ENCODE measurements at regions not wholly inside any gene's neighbourhood (a gene's known extent, or its start where the extent isn't known, plus 50 kb on each side); places are given as distances from the start of the nearest gene placed in this dataset.

DNA sequence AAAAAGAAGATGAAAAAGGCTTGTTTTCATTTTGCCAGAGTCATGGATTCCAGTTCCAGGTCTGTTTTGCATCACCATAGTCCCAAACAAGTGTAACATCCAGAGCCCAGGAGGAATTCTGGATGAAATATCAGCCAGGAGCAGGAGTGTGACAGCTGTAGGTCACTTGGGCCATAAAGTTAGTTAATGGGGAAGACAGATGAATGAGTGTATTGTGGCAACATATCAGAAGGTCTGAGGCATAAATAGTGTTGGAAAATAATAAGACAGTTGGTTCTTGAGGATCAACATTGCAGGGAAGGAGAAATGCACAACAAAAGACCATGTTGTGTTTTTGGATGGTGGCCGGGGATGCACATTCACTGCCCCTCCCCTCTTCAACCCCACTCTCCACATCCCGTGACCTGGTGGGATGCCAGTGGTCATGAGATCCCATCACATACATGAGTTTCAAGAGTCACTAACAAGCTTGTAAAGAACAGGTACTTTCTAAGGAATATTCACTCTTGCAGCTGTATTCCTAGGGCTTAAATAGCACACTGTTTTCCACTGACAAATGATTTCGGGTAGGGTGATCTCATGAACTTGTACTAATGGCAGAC, 83.1 kb upstream of the IGFBP7 start:
- intact Hi-C loops (cut with DNase I), result no loop called here
- no peaks in the 10 kb centered on the region for H3K27me3 ChIP-seq
- H3K36me3 ChIP-seq, result no peaks in the 10 kb centered on the region
- no peak overlapping the region for H3K4me3 ChIP-seq
- H3K4me1 ChIP-seq, result no peaks in the 10 kb centered on the region
- H3K9me3 ChIP-seq, result no peaks in the 10 kb centered on the region
- TF ChIP-seq, protein P1, sequence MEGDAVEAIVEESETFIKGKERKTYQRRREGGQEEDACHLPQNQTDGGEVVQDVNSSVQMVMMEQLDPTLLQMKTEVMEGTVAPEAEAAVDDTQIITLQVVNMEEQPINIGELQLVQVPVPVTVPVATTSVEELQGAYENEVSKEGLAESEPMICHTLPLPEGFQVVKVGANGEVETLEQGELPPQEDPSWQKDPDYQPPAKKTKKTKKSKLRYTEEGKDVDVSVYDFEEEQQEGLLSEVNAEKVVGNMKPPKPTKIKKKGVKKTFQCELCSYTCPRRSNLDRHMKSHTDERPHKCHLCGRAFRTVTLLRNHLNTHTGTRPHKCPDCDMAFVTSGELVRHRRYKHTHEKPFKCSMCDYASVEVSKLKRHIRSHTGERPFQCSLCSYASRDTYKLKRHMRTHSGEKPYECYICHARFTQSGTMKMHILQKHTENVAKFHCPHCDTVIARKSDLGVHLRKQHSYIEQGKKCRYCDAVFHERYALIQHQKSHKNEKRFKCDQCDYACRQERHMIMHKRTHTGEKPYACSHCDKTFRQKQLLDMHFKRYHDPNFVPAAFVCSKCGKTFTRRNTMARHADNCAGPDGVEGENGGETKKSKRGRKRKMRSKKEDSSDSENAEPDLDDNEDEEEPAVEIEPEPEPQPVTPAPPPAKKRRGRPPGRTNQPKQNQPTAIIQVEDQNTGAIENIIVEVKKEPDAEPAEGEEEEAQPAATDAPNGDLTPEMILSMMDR (IDR thresholded peaks at IDR 0.05), result no peak
- no peak for TF ChIP-seq POLR2AphosphoS5 (IDR thresholded peaks at IDR 0.05; ENCODE audit: insufficient read depth in 1 of 2, low read depth in 1 of 2)
- TF ChIP-seq POLR2A (IDR thresholded peaks at IDR 0.05), result no peak
- no peak overlapping the region for H3K27ac ChIP-seq
- DNase-seq (ENCODE audit: extremely low spot score in 2 of 2), result no peak

DNA sequence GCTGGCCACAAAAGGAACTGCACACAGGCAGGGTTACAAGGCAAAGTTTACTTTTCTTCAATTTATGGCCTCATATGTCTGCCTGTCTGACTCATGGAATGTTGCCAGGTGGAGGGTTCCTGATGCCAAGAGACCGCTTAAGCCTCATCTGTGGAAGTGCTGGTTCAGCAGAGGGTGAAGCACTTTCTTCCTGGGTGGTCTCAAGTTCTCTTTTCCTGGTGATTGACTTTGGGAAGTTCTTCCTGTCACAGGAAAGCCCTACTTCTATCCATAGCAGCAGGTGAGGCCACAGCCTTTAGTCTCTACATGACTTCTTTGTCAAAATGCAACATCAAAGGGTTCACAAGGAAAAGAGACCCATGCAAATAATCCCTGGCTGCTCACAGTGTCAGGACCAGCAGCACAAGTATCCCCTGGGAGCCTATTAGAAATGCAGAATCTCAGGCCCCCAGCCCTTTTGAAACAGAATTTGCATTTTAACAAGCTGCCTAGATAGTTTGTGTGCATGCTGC, 81.4 kb upstream of the IGFBP7 start:
- Histone ChIP-seq H3K4me3 (no peak overlapping the region), H3K36me3 (no peaks in the 10 kb centered on the region), H3K4me1 (no peaks in the 10 kb centered on the region), H3K27ac (no peak overlapping the region), H3K27me3 (no peaks in the 10 kb centered on the region), H3K9me3 (no peaks in the 10 kb centered on the region)
- DNase-seq (ENCODE audit: extremely low spot score in 2 of 2), result no peak
- intact Hi-C loops (cut with DNase I), result no loop called here
- no peak for TF ChIP-seq POLR2A (IDR thresholded peaks at IDR 0.05)
- TF ChIP-seq, protein P1 (IDR thresholded peaks at IDR 0.05), result no peak
- no peak for TF ChIP-seq POLR2AphosphoS5 (IDR thresholded peaks at IDR 0.05; ENCODE audit: insufficient read depth in 1 of 2, low read depth in 1 of 2)

GRCh38 chr4:57190601-57191481, 80.7 kb upstream of the IGFBP7 start:
- H3K4me3 ChIP-seq, result no peak overlapping the region
- H3K9me3 ChIP-seq, result no peaks in the 10 kb centered on the region
- H3K27me3 ChIP-seq, result no peaks in the 10 kb centered on the region
- no peak overlapping the region for H3K27ac ChIP-seq
- TF ChIP-seq, protein P1 (IDR thresholded peaks at IDR 0.05), result no peak
- TF ChIP-seq POLR2AphosphoS5 (IDR thresholded peaks at IDR 0.05; ENCODE audit: insufficient read depth in 1 of 2, low read depth in 1 of 2) (no peak), POLR2A (IDR thresholded peaks at IDR 0.05) (no peak)
- no peaks in the 10 kb centered on the region for H3K4me1 ChIP-seq
- DNase-seq (ENCODE audit: extremely low spot score in 2 of 2), result no peak
- intact Hi-C loops (cut with DNase I), result no loop called here
- no peaks in the 10 kb centered on the region for H3K36me3 ChIP-seq

- no peak for DNase-seq (ENCODE audit: extremely low spot score in 2 of 2)
- no peak overlapping the region for H3K4me3 ChIP-seq
- no peaks in the 10 kb centered on the region for H3K27me3 ChIP-seq
- H3K9me3 ChIP-seq, result no peaks in the 10 kb centered on the region
- no peak for TF ChIP-seq POLR2A (IDR thresholded peaks at IDR 0.05)
- TF ChIP-seq, protein P1 (IDR thresholded peaks at IDR 0.05), result no peak
- no peak overlapping the region for H3K27ac ChIP-seq
- no peaks in the 10 kb centered on the region for H3K36me3 ChIP-seq
- intact Hi-C loops (cut with DNase I), result no loop called here
- no peaks in the 10 kb centered on the region for H3K4me1 ChIP-seq
These were observed 77.1 kb upstream of the IGFBP7 start for GRCh38 chr4:57187246-57187645.
